Brain pericyte (primary cell): ENCODE measurements at regions not wholly inside any gene's neighbourhood (a gene's known extent, or its start where the extent isn't known, plus 50 kb on each side); places are given as distances from the start of the nearest gene placed in this dataset.

Source experiments
- DNase-seq: peaks from one replicate; pipeline ENCODE4 v3.0.0-alpha.2; 2012; ENCODE audit warnings: low read depth, low spot score

- no peak for DNase-seq
Measured at GRCh38 chr4:129346734-129347133, 250.8 kb downstream of the C4orf33 start.

GRCh38 chr4:129350834-129351721, 255.1 kb downstream of the C4orf33 start:
- no peak for DNase-seq

- DNase-seq = no peak
Measured at GRCh38 chr4:129352480-129352879, 256.5 kb downstream of the C4orf33 start.

GRCh38 chr4:129353490-129353889, 257.5 kb downstream of the C4orf33 start:
- DNase-seq = no peak

GRCh38 chr4:129355031-129355430, 259.1 kb downstream of the C4orf33 start:
- no peak for DNase-seq

- no peak for DNase-seq
Measured at GRCh38 chr4:129355516-129355915, 259.6 kb downstream of the C4orf33 start.

- DNase-seq = no peak
Measured at GRCh38 chr4:129358571-129358970, 262.6 kb downstream of the C4orf33 start.

GRCh38 chr4:129359461-129359860, 263.5 kb downstream of the C4orf33 start:
- DNase-seq = no peak

GRCh38 chr4:129362691-129363274, 266.8 kb downstream of the C4orf33 start:
- no peak for DNase-seq

GRCh38 chr4:129364747-129365452, 268.9 kb downstream of the C4orf33 start:
- DNase-seq = no peak

GRCh38 chr4:129369361-129370010, 273.5 kb downstream of the C4orf33 start:
- DNase-seq = no peak

GRCh38 chr4:129371065-129371464, 275.1 kb downstream of the C4orf33 start:
- no peak for DNase-seq

GRCh38 chr4:129371926-129372325, 276.0 kb downstream of the C4orf33 start:
- no peak for DNase-seq

GRCh38 chr4:129377131-129377845, 281.3 kb downstream of the C4orf33 start:
- DNase-seq = no peak

- no peak for DNase-seq
Measured at GRCh38 chr4:129378364-129378763, 282.4 kb downstream of the C4orf33 start.

GRCh38 chr4:129379429-129379828, 283.5 kb downstream of the C4orf33 start:
- no peak for DNase-seq

GRCh38 chr4:129384974-129385373, 289.0 kb downstream of the C4orf33 start:
- no peak for DNase-seq

GRCh38 chr4:129387666-129388065, 291.7 kb downstream of the C4orf33 start:
- no peak for DNase-seq

- DNase-seq = no peak
Measured at GRCh38 chr4:129393976-129394375, 298.0 kb downstream of the C4orf33 start.

- no peak for DNase-seq
Measured at GRCh38 chr4:129394635-129395034, 298.7 kb downstream of the C4orf33 start.

GRCh38 chr4:129403848-129404247, 307.9 kb downstream of the C4orf33 start:
- DNase-seq = no peak
